CD4-positive, alpha-beta T cell treated with Interleukin-15 for 4 hours (primary cell): ENCODE measurements at regions not wholly inside any gene's neighbourhood (a gene's known extent, or its start where the extent isn't known, plus 50 kb on each side); places are given as distances from the start of the nearest gene placed in this dataset.
"Not testable (repeated sequence)": the region's sequence is repeated elsewhere in the genome, so short reads cannot be mapped to it uniquely, and the experiment has no call there.

ENCODE experiments used
- DNase-seq: peaks from one replicate; pipeline ENCODE4 v3.0.0-alpha.2; 2020; ENCODE audit warnings: low spot score

DNA sequence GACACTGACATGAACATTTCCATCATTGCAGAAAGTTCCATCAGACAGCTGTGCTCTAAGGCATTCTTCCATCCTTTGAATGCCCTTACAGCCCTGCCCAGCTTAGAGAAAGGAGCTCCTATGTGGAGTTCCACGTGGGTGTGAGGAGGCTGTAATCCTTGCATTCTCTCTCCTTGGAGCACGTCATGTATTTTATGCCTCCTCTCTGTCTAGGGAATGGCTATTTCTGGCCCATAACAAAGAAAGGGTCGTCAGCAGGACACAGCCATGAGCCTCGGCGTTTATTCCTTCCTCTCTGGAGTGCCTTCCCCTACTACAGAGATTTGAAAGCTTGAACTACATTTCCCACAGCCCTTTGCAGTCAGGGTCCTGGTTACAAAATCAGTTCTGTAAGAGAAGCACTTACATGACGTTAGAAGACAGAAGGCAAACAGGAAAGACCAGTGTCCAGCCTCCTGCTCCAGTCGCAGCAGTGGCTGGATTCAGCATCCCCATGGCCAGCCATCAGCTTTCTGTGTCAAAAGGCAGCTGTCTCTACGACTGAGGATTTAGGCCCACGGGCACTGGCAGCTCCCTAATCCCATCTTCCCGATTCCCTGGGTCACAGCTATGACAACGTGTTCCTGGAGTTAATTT, 234.9 kb downstream of the TFCP2L1 start:
- no peak for DNase-seq

DNA sequence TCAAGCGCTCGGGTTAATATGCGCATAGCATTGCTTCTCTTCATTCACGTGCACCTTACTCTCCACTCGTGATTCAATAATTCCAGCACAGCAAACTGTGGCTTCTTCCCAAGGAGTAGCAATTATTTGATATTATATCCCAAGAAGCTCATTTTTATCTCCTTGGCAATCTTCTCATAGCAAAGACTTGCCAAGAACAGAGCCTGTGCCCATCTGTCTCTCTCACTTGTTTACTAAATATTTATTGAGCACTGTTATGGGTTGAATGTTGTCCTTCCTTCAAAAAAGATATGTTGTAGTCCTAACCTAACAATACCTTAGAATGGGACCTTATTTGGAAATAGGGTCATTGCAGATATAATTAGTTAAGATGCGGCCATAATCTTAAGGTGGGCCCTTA, 233.7 kb downstream of the TFCP2L1 start:
- DNase-seq, result no peak

DNA sequence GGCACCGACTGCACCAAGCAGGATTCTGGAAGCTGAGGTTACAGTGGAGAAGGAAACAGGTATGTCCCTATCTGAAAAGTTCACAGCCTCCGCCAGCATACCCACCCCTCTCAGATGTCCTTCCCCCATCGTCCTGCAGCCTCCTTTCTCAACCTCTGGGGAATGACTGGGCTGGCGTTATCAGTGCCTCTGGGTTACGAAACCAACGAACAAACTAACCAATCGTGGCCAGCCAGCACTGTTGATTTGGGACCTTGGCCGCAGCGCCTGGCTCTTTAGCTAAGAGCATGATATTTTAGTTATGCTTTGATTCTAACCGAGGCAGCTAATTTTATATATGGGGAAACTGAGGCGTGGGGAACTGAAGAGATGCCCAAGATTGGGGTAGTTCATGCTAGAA, 233.0 kb downstream of the TFCP2L1 start:
- DNase-seq, result no peak

GRCh38 chr2:121052521-121052920, 232.5 kb downstream of the TFCP2L1 start:
- DNase-seq, result no peak

GRCh38 chr2:121055088-121055487, 229.9 kb downstream of the TFCP2L1 start:
- DNase-seq, result no peak

DNA sequence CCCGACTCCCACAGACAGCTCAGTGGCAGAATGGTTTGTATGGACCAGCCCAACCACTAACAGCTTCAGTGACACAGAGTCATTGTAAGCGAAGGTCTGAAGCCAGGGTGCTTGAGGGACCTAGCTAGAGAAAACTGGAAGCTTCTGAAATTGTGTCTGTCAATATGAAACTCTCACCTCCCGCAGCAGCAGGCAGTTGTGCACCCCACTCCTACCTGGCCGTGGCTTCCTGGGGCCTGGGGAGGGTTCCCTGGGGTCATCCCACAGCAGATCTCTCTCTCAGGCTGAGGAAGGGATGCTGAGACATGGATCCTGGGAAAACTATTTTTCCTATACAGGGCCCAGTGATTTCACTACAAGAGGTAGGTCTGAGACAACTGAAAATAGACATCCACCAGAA, 229.5 kb downstream of the TFCP2L1 start:
- no peak for DNase-seq

DNA sequence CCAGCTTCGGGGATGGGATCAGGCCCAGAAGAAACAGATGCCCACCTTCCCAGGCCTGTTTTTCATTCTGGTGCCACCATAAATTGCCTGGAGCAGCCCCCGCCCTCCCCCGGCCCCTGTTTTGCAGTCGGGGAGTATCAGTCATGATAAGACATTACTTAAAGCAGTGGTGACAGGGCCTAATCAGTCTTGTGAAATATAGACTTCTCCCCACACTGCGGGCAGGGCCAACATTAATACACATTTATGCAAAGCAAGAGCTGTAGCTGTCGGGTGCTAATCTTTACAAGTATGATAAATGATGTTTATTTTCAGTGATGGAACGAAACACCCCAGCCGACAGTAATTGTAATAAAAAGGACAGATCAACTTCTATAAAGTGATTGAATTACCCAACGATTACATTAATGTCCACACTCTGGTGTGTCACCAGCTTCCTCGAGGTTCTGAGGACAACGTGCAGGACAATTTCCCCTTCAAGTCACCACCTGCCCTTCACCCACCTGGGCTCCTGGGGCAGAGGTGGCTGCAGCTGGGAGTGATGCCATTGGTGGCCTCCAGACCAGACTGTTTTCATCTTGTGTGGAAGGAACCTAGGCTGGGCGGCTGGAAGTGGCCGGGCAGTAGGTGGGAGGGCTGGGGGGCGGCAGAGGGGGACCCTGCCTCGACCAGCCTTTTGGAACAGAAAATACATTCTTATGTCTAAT, 226.0 kb downstream of the TFCP2L1 start:
- no peak for DNase-seq

- no peak for DNase-seq
Observed at GRCh38 chr2:121059651-121060649, 225.1 kb downstream of the TFCP2L1 start.

DNA sequence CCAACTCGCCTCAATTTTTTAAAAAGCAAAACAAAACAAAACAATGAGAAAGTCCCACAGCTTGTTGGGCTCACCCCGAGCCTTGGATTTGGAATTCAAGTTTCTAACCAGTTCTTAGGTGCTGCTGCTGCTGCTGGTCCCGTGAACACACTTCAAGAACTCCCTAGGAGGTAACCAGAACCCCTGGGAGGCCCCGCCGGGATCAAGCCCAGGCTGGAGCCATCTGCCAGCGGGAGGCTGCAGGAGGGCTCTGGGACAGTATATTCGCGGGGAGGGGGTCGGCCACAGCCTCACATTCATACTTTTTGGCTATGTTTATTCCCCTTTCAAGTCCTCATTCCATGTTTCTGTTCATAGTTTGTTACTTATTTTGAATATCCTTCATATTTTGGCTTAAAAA, 223.4 kb downstream of the TFCP2L1 start:
- no peak for DNase-seq

GRCh38 chr2:121063471-121063870, 221.5 kb downstream of the TFCP2L1 start:
- DNase-seq, result no peak

DNA sequence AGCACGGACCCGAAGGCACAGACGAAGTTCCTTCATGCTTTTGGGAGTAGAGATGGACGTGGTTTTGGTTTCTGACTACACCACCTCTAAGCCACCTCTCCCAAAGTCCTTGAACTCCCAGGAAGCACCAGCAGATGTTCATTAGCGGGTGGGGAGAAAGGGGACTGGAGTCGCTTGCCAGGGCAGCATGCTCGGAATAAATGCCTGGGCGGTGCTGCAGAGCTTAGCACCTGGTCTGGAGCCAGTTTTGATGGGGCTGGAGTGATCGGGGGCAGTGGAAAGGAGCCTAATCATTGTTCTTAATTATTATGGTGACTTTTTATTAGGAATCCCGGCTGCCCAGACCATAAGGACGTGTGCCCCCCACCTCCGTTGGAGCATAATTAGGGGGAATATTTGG, 220.8 kb downstream of the TFCP2L1 start:
- no peak for DNase-seq

GRCh38 chr2:121065239-121065638, 219.8 kb downstream of the TFCP2L1 start:
- DNase-seq, result no peak

- no peak for DNase-seq
Observed at GRCh38 chr2:121066526-121066925, 218.5 kb downstream of the TFCP2L1 start.

DNA sequence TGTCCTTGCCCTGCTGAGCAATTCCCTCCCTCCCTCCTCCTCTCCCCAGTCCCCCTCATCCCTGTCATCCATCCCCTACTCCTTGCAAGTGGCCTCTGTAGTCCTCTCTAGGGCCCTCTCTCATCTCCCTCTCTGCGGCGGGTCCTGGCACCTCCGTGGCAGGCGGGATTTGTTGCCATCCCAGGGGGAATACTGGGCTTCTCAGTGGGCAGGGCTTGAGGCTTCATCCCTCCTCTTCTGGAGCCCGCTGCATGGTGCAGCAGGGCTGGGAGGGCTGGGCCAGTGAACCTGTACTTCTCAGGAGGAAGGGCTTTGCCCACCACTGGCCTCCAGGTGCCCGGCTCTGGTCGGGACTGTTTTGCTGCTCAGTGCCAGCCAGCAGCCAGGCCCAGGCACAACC, 216.2 kb downstream of the TFCP2L1 start:
- DNase-seq, result no peak

DNA sequence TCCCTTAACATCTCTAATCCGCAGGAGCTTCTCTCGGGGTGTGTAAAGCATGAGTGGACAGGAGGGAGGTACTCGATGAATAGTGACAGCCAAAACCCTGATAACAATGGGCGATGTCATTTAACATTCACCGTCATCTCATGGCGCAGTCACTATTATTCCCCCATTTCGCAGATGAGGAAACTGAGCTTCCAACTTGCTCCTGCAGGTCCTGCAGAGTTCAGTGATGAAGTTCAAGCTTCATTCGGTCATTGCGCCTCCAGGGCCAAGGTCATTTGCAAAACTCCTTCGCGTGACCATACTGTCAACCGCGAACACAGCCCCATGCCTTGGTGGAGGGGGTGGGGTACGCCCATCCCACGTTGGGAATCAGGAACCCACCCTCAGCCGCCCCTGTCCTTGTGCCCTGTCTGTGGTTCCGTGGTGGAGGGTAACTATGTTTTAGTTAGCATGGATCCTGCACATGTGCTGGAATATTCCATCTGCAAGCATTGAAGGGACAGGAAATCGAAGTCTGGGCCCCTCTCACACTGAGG, 215.5 kb downstream of the TFCP2L1 start:
- no peak for DNase-seq

GRCh38 chr2:121070061-121070460, 214.9 kb downstream of the TFCP2L1 start:
- not testable (repeated sequence) for DNase-seq

DNA sequence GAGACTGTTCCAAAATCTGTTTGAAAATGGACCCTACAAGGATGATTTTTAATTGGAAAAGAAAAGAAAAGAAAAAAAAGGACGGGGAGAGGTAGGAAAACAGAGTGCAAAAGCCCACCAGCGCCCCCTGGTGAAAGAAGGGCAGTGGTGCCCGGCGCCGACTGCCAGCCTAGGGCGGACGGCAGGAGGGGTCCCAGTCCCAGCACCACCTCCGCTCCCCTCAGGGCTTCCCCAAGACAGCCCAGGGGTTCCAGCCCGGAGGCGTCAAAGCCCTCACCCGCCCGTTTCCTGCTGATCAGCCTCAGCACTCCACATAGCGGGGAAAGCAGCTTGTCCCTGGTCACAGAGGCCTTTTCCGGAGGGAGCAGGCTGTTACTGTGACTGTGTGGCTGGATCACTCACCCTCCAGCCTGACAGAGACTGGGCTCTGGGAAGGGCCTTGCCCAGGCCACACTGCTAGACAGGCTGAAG, 213.9 kb downstream of the TFCP2L1 start:
- DNase-seq, result peak; percentile 4

GRCh38 chr2:121072784-121073183, 212.2 kb downstream of the TFCP2L1 start:
- no peak for DNase-seq

DNA sequence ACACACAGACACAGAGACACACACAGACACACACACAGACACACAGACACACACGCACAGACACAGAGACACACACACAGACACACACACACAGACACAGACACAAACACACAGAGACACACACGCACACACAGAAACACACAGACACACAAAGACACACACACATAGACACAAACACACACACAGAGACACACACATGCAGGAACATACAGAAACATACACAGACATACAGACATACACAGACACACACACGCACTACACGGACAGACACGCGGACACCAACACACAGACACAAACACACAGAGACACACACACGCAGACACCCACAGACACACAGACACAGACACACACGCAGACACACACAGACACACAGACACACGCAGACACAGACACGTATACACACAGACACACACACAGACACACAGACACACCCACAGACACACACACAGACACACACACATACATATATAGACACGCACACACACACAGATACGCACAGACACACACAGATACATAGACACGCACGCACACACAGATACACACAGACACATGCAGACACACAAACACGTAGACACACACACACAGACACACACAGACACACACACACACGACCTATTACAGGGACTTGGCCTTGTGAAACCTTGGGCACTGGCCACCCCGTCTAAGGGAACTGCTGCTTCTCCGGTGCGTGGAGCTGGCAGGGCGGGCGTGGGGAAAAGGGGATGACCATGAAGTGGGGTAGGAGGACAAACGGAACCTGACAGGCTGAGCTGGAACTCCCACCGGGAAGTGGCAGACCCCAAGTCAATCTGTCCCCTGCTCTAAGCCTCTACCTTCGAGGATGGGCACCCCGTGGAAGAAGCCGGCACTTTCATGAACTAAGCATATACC, 211.4 kb downstream of the TFCP2L1 start:
- no peak for DNase-seq

DNA sequence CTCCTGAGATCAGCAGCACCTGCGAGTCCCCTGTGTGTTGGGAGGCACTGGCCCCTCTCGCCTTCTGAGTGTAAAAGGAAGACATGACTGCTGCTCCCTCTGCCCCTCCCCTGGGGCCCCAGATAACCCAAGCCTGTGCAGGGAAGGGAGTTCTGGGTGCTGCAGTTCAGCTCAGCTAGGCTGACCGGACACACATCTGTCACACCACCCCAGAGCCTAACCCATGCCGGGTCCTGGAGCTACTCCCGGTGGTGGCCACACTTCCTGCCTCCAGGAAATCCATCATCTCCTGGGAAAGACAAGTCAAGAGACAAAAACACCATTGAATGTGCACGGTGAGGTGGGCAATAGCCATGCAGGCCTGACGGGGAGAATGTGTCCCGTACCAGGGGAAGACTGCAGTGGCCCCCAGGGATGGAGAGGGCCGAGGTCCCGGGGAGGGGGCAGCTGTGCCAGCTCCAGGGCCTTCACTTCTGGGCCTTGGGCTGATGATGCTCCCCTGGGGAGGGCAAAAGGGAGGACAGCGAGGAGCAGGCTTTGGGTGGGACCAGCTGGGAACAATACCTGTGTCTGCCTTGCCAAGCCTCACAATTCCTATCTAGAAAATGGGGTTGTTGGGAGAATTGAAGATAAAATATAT, 210.6 kb downstream of the TFCP2L1 start:
- DNase-seq, result no peak
